KBM-7 (cell line): ENCODE measurements at regions not wholly inside any gene's neighbourhood (a gene's known extent, or its start where the extent isn't known, plus 50 kb on each side); places are given as distances from the start of the nearest gene placed in this dataset.

Experiments used
- DNase-seq: peaks from one replicate; pipeline ENCODE4 v3.0.0-alpha.2; 2015
- in situ Hi-C: fragments of 300-500 bp; cut with MboI; formaldehyde crosslinking; loops from 2 replicates; pipeline ENCODE4 v1.14.3; 2020; ENCODE audit warnings: low sequenced_read_pairs, low pct_unique_long_range_greater_than_20kb, mixed read lengths

- no peak for DNase-seq
- in situ Hi-C loops, result no loop called here
Measured at GRCh38 chr1:242754125-242754524, 229.6 kb upstream of the PLD5 start.

- in situ Hi-C loops, result no loop called here
Measured at GRCh38 chr1:242747233-242747632, 222.7 kb upstream of the PLD5 start.

GRCh38 chr1:242745079-242745478 is 220.6 kb upstream of the PLD5 start:
- in situ Hi-C loops, result no loop called here
- no peak for DNase-seq

More at GRCh38 chr1:242747233-242747632, 222.7 kb upstream of the PLD5 start:
- DNase-seq, result no peak

GRCh38 chr1:242743983-242744780 is 219.7 kb upstream of the PLD5 start:
- in situ Hi-C loops, result no loop called here
- no peak for DNase-seq

- DNase-seq, result no peak
Measured at GRCh38 chr1:242738702-242739645, 214.5 kb upstream of the PLD5 start.

GRCh38 chr1:242736611-242737010 is 212.1 kb upstream of the PLD5 start:
- in situ Hi-C loops, result no loop called here
- no peak for DNase-seq

More at GRCh38 chr1:242738702-242739645, 214.5 kb upstream of the PLD5 start:
- in situ Hi-C loops, result no loop called here

GRCh38 chr1:242735323-242735722 is 210.8 kb upstream of the PLD5 start:
- in situ Hi-C loops, result no loop called here
- no peak for DNase-seq

GRCh38 chr1:242731446-242731845 is 206.9 kb upstream of the PLD5 start:
- in situ Hi-C loops, result no loop called here

GRCh38 chr1:242728696-242729095 is 204.2 kb upstream of the PLD5 start:
- in situ Hi-C loops, result no loop called here
- DNase-seq, result no peak

More at GRCh38 chr1:242731446-242731845, 206.9 kb upstream of the PLD5 start:
- no peak for DNase-seq

GRCh38 chr1:242723044-242723716 is 198.7 kb upstream of the PLD5 start:
- DNase-seq, result no peak
- in situ Hi-C loops, result no loop called here

GRCh38 chr1:242718967-242719366 is 194.5 kb upstream of the PLD5 start:
- no peak for DNase-seq
- in situ Hi-C loops, result no loop called here

- in situ Hi-C loops, result no loop called here
- DNase-seq, result no peak
Measured at GRCh38 chr1:242712248-242712647, 187.8 kb upstream of the PLD5 start.

GRCh38 chr1:242710847-242711246 is 186.3 kb upstream of the PLD5 start:
- in situ Hi-C loops, result no loop called here
- DNase-seq, result no peak

- DNase-seq, result no peak
- in situ Hi-C loops, result no loop called here
Measured at GRCh38 chr1:242710286-242710685, 185.8 kb upstream of the PLD5 start.

- no peak for DNase-seq
- in situ Hi-C loops, result no loop called here
Measured at GRCh38 chr1:242703467-242703866, 179.0 kb upstream of the PLD5 start.

- DNase-seq, result no peak
Measured at GRCh38 chr1:242692988-242693387, 168.5 kb upstream of the PLD5 start.

GRCh38 chr1:242691610-242691945 is 167.1 kb upstream of the PLD5 start:
- in situ Hi-C loops, result no loop called here
- no peak for DNase-seq

More at GRCh38 chr1:242692988-242693387, 168.5 kb upstream of the PLD5 start:
- in situ Hi-C loops, result no loop called here

- no peak for DNase-seq
- in situ Hi-C loops, result no loop called here
Measured at GRCh38 chr1:242690849-242691609, 166.5 kb upstream of the PLD5 start.

GRCh38 chr1:242689378-242689777 is 164.9 kb upstream of the PLD5 start:
- in situ Hi-C loops, result no loop called here
- DNase-seq, result no peak
